Suprapubic skin (tissue), 4 donors: ENCODE measurements at regions not wholly inside any gene's neighbourhood (a gene's known extent, or its start where the extent isn't known, plus 50 kb on each side); places are given as distances from the start of the nearest gene placed in this dataset.

Source experiments
- EP300 ChIP-seq: sonication (generic); formaldehyde crosslinking; IDR thresholded peaks from one replicate; pipeline ENCODE4 v1.6.1; 2017; ENCODE audit warnings: antibody characterized with exemption
- POLR2A ChIP-seq, 2 donors: fragments of 450-650 bp; IDR thresholded peaks; one replicate each; pipeline ENCODE4 v1.6.1; 2017; ENCODE audit warnings: antibody characterized with exemption in 2 of 2, mild to moderate bottlenecking in 2 of 2, moderate library complexity in 2 of 2
- POLR2AphosphoS5 ChIP-seq, 3 donors: sonication (generic); formaldehyde crosslinking; IDR thresholded peaks; one replicate each; pipeline ENCODE4 v1.6.1; 2017; ENCODE audit warnings: antibody characterized with exemption in 3 of 3
- TF ChIP-seq, protein P1 (sequence below), 2 donors: fragments of 200-600 bp in 1 of 2; fragments of 450-650 bp in 1 of 2; sonication (generic) in 1 of 2; IDR thresholded peaks; one replicate each; pipeline ENCODE4 v1.5.1; 2016 to 2019; ENCODE audit warnings: antibody characterized with exemption in 2 of 2, mild to moderate bottlenecking in 1 of 2, moderate library complexity in 1 of 2

DNA sequence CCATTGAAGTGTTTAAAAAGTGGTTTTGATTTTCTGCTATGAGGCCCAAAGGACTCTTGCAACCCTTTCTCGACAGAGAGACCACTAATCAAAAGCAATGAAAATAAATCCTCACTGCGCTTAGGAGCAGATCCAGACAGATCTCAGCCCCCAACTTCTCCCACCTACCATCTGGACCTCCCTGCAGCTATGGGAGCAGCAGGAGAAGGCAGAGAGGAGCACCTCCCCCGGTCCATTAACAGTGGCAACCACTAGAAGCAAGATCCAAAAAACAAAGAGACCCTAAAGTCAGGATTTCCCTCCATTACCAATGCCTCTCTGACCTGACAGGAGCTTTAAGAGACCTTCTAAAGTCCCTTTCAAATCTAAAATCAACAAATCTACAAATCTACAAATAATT is 99.0 kb upstream of the LSM8 start:
- TF ChIP-seq POLR2A (IDR thresholded peaks at IDR 0.05), result no peak
- no peak for TF ChIP-seq EP300
- TF ChIP-seq, protein P1, sequence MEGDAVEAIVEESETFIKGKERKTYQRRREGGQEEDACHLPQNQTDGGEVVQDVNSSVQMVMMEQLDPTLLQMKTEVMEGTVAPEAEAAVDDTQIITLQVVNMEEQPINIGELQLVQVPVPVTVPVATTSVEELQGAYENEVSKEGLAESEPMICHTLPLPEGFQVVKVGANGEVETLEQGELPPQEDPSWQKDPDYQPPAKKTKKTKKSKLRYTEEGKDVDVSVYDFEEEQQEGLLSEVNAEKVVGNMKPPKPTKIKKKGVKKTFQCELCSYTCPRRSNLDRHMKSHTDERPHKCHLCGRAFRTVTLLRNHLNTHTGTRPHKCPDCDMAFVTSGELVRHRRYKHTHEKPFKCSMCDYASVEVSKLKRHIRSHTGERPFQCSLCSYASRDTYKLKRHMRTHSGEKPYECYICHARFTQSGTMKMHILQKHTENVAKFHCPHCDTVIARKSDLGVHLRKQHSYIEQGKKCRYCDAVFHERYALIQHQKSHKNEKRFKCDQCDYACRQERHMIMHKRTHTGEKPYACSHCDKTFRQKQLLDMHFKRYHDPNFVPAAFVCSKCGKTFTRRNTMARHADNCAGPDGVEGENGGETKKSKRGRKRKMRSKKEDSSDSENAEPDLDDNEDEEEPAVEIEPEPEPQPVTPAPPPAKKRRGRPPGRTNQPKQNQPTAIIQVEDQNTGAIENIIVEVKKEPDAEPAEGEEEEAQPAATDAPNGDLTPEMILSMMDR (IDR thresholded peaks at IDR 0.05), result no peak
- TF ChIP-seq POLR2AphosphoS5 (IDR thresholded peaks at IDR 0.05), result no peak
